ENCODE measurements at regions not wholly inside any gene's neighbourhood (a gene's known extent, or its start where the extent isn't known, plus 50 kb on each side); places are given as distances from the start of the nearest gene placed in this dataset.
"Not testable (repeated sequence)": the region's sequence is repeated elsewhere in the genome, so short reads cannot be mapped to it uniquely, and the experiment has no call there.

GRCh38 chr5:40111036-40111435 is 568.7 kb upstream of the PTGER4 start:
- not testable (repeated sequence) for DNase-seq

- not testable (repeated sequence) for DNase-seq
Measured at GRCh38 chr5:40108764-40109390, 570.8 kb upstream of the PTGER4 start.

- DNase-seq: not testable (repeated sequence)
Measured at GRCh38 chr5:40107786-40108185, 571.9 kb upstream of the PTGER4 start.

- DNase-seq: no peak
Measured at GRCh38 chr5:40106847-40107246, 572.9 kb upstream of the PTGER4 start.

- no peak for DNase-seq
Measured at GRCh38 chr5:40098313-40098712, 581.4 kb upstream of the PTGER4 start.

- DNase-seq: no peak
Measured at GRCh38 chr5:40093550-40093949, 586.2 kb upstream of the PTGER4 start.

GRCh38 chr5:40089269-40089668 is 590.4 kb upstream of the PTGER4 start:
- DNase-seq: no peak

GRCh38 chr5:40084614-40085013 is 595.1 kb upstream of the PTGER4 start:
- no peak for DNase-seq

GRCh38 chr5:40082313-40082712 is 597.4 kb upstream of the PTGER4 start:
- no peak for DNase-seq

- no peak for DNase-seq
Measured at GRCh38 chr5:40080191-40080590, 599.5 kb upstream of the PTGER4 start.

GRCh38 chr5:40078898-40079575 is 600.7 kb upstream of the PTGER4 start:
- no peak for DNase-seq

- DNase-seq: no peak
Measured at GRCh38 chr5:40074826-40075225, 604.9 kb upstream of the PTGER4 start.

GRCh38 chr5:40073927-40074326 is 605.8 kb upstream of the PTGER4 start:
- no peak for DNase-seq

- no peak for DNase-seq
Measured at GRCh38 chr5:40071870-40072269, 607.8 kb upstream of the PTGER4 start.

GRCh38 chr5:40066616-40067015 is 613.1 kb upstream of the PTGER4 start:
- DNase-seq: no peak

GRCh38 chr5:40052808-40053207 is 626.9 kb upstream of the PTGER4 start:
- DNase-seq: no peak

- peak; percentile 13 for DNase-seq
Measured at GRCh38 chr5:40046792-40047191, 622.0 kb upstream of the DAB2 start.

GRCh38 chr5:40045429-40045828 is 620.6 kb upstream of the DAB2 start:
- DNase-seq: no peak

GRCh38 chr5:40043916-40044315 is 619.1 kb upstream of the DAB2 start:
- no peak for DNase-seq

GRCh38 chr5:40041452-40041851 is 616.7 kb upstream of the DAB2 start:
- no peak for DNase-seq

GRCh38 chr5:40037713-40038112 is 612.9 kb upstream of the DAB2 start:
- no peak for DNase-seq

GRCh38 chr5:40034441-40034840 is 609.7 kb upstream of the DAB2 start:
- DNase-seq: no peak

- peak; percentile 7 for DNase-seq
Measured at GRCh38 chr5:40033411-40033810, 608.6 kb upstream of the DAB2 start.

GRCh38 chr5:40033009-40033408 is 608.2 kb upstream of the DAB2 start:
- no peak for DNase-seq

- no peak for DNase-seq
Measured at GRCh38 chr5:40030661-40031060, 605.9 kb upstream of the DAB2 start.
